Daoy (cell line): ENCODE measurements at regions not wholly inside any gene's neighbourhood (a gene's known extent, or its start where the extent isn't known, plus 50 kb on each side); places are given as distances from the start of the nearest gene placed in this dataset.

ENCODE experiments used
- DNase-seq: peaks from one replicate; pipeline ENCODE4 v3.0.0-alpha.2; 2015; ENCODE audit warnings: low read depth

DNA sequence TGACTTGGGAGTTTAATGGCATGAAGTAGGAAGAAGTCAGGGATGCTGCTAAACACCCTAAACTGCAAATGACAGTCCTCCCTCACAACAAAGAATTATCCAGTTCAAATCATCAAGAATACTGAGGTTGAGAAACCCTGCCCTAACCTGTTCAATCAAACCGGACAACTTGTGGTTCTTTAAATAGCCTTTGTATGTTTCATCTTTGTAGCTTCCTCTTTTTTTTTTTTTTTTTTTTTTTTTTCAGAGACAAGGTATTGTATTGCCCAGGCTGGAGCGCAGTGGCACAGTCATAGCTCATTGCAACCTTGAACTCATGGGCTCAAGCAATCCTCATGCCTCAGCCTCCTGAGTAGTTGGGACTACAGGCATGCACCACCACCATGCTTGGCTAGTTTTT lies 52.5 kb upstream of the TTC29 start:
- no peak for DNase-seq

- no peak for DNase-seq
Observed at GRCh38 chr4:147003956-147004809, 58.5 kb upstream of the TTC29 start.

- no peak for DNase-seq
Observed at GRCh38 chr4:147006229-147006628, 60.6 kb upstream of the TTC29 start.

- no peak for DNase-seq
Observed at GRCh38 chr4:147009875-147010274, 64.2 kb upstream of the TTC29 start.

- DNase-seq, result no peak
Observed at GRCh38 chr4:147011411-147011810, 65.7 kb upstream of the TTC29 start.

- no peak for DNase-seq
Observed at GRCh38 chr4:147012059-147012707, 66.5 kb upstream of the TTC29 start.

GRCh38 chr4:147014946-147015345 lies 69.3 kb upstream of the TTC29 start:
- no peak for DNase-seq

- DNase-seq, result no peak
Observed at GRCh38 chr4:147015491-147015890, 69.8 kb upstream of the TTC29 start.

DNA sequence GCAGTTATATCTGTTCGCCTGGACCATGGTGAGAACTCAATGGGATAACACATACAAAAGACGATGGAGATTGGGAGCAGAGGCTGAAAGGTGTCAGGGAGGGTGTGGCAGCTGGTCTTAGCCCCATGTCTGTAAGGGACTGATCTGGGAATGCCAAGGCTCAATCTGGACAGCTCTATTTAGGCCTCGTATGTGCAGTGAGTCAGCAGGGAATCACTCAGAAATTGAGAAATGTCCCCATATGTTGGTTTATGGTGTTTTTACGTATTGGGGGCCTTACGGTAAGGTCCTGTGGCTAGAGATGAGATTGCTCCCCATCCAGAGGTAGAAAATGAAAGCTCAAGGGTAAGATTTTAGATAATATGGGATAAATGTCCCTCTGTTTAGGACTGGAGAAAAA lies 71.4 kb upstream of the TTC29 start:
- no peak for DNase-seq

- peak; percentile 31 for DNase-seq
Observed at GRCh38 chr4:147019091-147019490, 73.4 kb upstream of the TTC29 start.

- no peak for DNase-seq
Observed at GRCh38 chr4:147020456-147020855, 74.8 kb upstream of the TTC29 start.

- no peak for DNase-seq
Observed at GRCh38 chr4:147025042-147025441, 79.4 kb upstream of the TTC29 start.

DNA sequence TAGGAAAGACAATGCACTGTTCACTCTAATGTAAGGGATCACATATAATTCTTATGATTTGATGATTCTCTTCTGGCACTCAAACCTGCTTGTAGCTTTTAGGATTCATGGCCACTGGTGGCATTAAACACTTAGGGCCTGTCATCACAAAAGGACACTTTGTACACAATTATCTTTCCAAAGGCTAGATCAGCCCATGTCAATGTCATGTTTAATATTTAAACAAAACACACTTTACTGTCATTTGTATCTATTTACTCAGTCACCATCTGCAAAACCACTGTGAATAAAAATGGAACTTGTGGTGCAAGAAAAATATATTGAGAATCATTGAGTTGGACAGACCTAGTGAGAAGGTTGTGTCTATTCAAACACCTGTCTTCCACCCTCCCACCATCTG lies 83.6 kb upstream of the TTC29 start:
- DNase-seq, result no peak

- DNase-seq, result no peak
Observed at GRCh38 chr4:147034372-147034771, 88.7 kb upstream of the TTC29 start.

DNA sequence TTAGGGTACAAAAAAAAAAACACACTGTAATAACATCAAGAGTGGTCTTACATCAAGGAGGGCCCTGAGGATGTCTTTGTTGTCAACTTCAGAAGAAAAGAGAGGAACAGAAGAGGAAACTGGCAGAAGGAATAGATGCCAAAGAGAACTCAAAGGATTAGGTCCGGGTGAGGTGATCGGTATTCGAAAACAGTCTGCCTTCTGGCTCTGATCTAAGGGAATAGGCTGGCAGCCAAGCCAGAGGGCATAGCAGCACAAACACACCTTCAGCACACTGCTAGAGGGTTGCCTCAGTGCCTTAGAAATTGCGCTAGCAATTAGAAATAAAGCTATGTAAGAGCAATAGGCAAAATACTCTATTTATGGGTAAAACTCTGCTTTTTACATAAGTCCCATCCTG lies 91.4 kb upstream of the TTC29 start:
- no peak for DNase-seq

DNA sequence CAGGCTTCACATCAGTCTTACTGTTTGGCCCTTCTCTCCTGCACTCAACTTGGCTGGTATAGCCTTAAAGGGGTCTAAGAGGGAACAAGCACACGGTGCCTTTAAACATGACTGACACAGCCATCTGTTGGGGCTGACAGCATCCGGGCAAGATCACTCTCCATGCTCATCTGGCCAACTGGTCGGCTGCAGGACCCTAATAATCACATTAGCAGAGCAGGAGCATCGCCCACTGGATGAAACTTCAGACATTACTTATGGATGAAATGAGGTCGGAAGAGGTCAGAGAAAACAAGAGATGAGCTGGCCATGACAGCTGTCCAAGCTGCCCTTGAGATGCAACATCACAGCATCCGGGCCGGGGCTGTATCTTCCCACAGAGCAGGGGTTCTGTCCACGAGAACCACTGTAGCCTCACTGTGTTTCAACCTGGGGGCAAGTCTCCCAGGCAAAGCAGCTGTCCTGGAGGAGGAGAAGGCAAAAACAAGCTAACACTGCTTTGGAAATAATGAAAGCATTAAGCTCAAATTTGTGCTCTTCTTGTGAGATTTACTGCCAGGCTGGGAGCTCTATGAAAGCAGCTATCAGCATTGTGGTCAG lies 94.4 kb upstream of the TTC29 start:
- no peak for DNase-seq

- DNase-seq, result no peak
Observed at GRCh38 chr4:147040874-147041273, 95.2 kb upstream of the TTC29 start.

DNA sequence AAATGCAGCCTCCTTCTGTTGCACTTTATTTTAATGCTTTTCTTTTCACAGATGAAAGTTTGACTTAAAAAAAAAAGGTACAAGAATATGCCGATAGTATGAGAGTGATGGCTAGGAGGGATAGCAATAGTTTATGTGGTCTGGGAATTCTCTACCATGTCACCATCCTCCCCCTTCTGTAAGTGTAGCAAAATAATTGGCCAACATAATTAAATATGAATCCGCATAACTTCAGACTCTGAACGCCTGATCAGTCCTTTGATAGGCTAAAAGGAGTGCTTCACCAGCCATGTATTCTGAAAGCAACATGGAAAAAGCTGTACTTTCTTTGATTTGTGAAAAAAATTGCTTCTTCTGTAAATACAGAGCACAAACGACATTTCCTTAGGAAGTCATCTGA lies 95.7 kb upstream of the TTC29 start:
- DNase-seq, result no peak

DNA sequence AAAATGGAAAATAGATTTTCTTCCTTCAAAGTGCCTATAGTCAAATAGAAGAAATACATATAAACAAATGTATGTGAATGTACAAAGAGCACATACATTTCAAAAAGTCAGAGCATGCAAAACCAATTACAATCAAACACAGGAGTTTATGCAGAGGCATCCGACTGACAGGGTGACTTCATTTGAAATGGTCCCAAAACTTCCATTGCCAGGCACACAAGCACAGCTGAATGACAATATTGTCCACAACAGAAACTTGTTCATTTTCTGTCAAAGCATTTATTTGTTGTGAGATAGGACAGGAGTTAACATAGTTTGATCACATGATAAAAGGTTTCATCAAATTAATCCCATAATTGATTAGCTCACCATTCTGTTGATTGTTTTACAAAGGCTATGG lies 96.4 kb upstream of the TTC29 start:
- no peak for DNase-seq

DNA sequence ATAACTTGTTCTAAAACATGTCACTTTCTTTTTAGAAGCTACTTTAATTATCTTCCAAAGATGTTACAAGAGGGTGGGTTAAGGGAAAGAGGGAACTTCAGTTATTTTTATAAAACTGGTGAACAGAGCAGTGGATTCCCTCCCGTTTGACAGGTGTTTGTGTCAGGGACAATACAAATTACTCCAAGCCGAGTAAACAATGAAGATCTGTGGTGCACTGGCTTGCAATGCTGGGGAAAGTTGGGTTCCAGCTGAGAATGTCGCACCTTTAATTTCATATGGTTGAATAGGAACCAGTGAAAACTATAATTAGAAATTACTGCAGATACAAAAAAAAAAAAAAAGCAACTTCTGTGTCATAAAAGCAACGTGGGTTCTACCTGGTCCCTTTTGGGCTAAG lies 98.6 kb upstream of the TTC29 start:
- DNase-seq, result no peak

- no peak for DNase-seq
Observed at GRCh38 chr4:147049946-147050345, 104.3 kb upstream of the TTC29 start.

- no peak for DNase-seq
Observed at GRCh38 chr4:147050356-147050765, 104.7 kb upstream of the TTC29 start.

DNA sequence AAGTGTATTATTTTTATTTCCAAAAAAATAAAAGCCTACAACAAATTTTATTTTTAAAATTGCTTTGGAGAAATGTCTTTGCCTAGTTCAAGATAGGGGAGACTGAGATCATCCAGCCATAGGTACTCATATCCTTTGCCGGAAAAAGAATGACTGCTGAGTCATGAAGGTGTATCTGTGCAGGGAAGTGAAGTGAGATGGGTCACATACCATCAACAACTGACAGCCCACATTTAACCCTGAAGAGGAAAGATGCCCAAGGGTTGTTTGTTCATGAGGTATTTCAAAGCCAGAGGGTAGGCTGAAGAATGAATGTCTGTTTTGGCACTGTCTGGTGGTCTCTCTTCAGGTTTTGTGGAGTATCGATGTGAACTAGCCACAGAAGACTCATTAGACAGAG lies 106.7 kb upstream of the TTC29 start:
- DNase-seq, result no peak
